OCI-LY7 (cell line): ENCODE measurements at regions not wholly inside any gene's neighbourhood (a gene's known extent, or its start where the extent isn't known, plus 50 kb on each side); places are given as distances from the start of the nearest gene placed in this dataset.

Experiments used
- EZH2phosphoT487 ChIP-seq: fragments of 200-600 bp; sonication (generic); IDR thresholded peaks from 2 replicates; pipeline ENCODE4 v1.6.1; 2018; ENCODE audit warnings: low read depth, borderline replicate concordance, mild to moderate bottlenecking, mixed run types, antibody characterized with exemption, low read length, moderate library complexity, mixed read lengths
- TF ChIP-seq, protein P1 (sequence below): fragments of 200-600 bp; sonication (generic); conservative IDR thresholded peaks from 2 replicates; pipeline ENCODE4 v1.5.1; 2014; ENCODE audit warnings: mild to moderate bottlenecking, antibody characterized with exemption, low read length, moderate library complexity, mixed read lengths

GRCh38 chr1:101440485-101440884, 203.7 kb downstream of the S1PR1 start:
- no peak for TF ChIP-seq EZH2phosphoT487
- TF ChIP-seq, protein P1, sequence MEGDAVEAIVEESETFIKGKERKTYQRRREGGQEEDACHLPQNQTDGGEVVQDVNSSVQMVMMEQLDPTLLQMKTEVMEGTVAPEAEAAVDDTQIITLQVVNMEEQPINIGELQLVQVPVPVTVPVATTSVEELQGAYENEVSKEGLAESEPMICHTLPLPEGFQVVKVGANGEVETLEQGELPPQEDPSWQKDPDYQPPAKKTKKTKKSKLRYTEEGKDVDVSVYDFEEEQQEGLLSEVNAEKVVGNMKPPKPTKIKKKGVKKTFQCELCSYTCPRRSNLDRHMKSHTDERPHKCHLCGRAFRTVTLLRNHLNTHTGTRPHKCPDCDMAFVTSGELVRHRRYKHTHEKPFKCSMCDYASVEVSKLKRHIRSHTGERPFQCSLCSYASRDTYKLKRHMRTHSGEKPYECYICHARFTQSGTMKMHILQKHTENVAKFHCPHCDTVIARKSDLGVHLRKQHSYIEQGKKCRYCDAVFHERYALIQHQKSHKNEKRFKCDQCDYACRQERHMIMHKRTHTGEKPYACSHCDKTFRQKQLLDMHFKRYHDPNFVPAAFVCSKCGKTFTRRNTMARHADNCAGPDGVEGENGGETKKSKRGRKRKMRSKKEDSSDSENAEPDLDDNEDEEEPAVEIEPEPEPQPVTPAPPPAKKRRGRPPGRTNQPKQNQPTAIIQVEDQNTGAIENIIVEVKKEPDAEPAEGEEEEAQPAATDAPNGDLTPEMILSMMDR: no peak
